KG1 (cell line): ENCODE measurements at regions not wholly inside any gene's neighbourhood (a gene's known extent, or its start where the extent isn't known, plus 50 kb on each side); places are given as distances from the start of the nearest gene placed in this dataset.
"Not testable (repeated sequence)": the region's sequence is repeated elsewhere in the genome, so short reads cannot be mapped to it uniquely, and the experiment has no call there.

ENCODE experiments used
- DNase-seq: peaks from one replicate; lab custom pipeline; 2025; lab: John Stamatoyannopoulos, UW

- no peak for DNase-seq
These were observed 646.6 kb upstream of the PTBP2 start for GRCh38 chr1:96074876-96075577.

- no peak for DNase-seq
These were observed 645.7 kb upstream of the PTBP2 start for GRCh38 chr1:96075704-96076455.

- DNase-seq = no peak
These were observed 645.0 kb upstream of the PTBP2 start for GRCh38 chr1:96076589-96076988.

GRCh38 chr1:96079581-96079980 is 642.0 kb upstream of the PTBP2 start:
- DNase-seq = no peak

GRCh38 chr1:96080925-96081324 is 640.7 kb upstream of the PTBP2 start:
- no peak for DNase-seq

GRCh38 chr1:96087719-96088118 is 633.9 kb upstream of the PTBP2 start:
- no peak for DNase-seq

GRCh38 chr1:96090134-96090533 is 631.5 kb upstream of the PTBP2 start:
- no peak for DNase-seq

GRCh38 chr1:96095849-96096612 is 625.6 kb upstream of the PTBP2 start:
- no peak for DNase-seq

- DNase-seq = no peak
These were observed 624.8 kb upstream of the PTBP2 start for GRCh38 chr1:96096613-96097321.

- DNase-seq = no peak
These were observed 617.1 kb upstream of the PTBP2 start for GRCh38 chr1:96104506-96104905.

- DNase-seq = no peak
These were observed 616.7 kb upstream of the PTBP2 start for GRCh38 chr1:96104906-96105305.

GRCh38 chr1:96116731-96117130 is 604.9 kb upstream of the PTBP2 start:
- DNase-seq = no peak

- DNase-seq = no peak
These were observed 591.2 kb upstream of the PTBP2 start for GRCh38 chr1:96130432-96130831.

- no peak for DNase-seq
These were observed 576.9 kb upstream of the PTBP2 start for GRCh38 chr1:96144636-96145035.

GRCh38 chr1:96145492-96145891 is 576.1 kb upstream of the PTBP2 start:
- DNase-seq = no peak

- DNase-seq = not testable (repeated sequence)
These were observed 568.6 kb upstream of the PTBP2 start for GRCh38 chr1:96152957-96153356.

- DNase-seq = no peak
These were observed 564.5 kb upstream of the PTBP2 start for GRCh38 chr1:96157101-96157500.

- DNase-seq = no peak
These were observed 562.2 kb upstream of the PTBP2 start for GRCh38 chr1:96159379-96159778.

GRCh38 chr1:96164053-96164452 is 557.5 kb upstream of the PTBP2 start:
- DNase-seq = no peak

- DNase-seq = no peak
These were observed 543.5 kb upstream of the PTBP2 start for GRCh38 chr1:96178053-96178452.

GRCh38 chr1:96183485-96183884 is 538.1 kb upstream of the PTBP2 start:
- no peak for DNase-seq

GRCh38 chr1:96183928-96184327 is 537.7 kb upstream of the PTBP2 start:
- no peak for DNase-seq
